Medulla oblongata (tissue), 1 donor: ENCODE measurements at regions not wholly inside any gene's neighbourhood (a gene's known extent, or its start where the extent isn't known, plus 50 kb on each side); places are given as distances from the start of the nearest gene placed in this dataset.

ENCODE experiments used
- DNase-seq: peaks from one replicate; pipeline ENCODE4 v3.0.0-alpha.2; 2015; ENCODE audit errors: extremely low spot score

DNA sequence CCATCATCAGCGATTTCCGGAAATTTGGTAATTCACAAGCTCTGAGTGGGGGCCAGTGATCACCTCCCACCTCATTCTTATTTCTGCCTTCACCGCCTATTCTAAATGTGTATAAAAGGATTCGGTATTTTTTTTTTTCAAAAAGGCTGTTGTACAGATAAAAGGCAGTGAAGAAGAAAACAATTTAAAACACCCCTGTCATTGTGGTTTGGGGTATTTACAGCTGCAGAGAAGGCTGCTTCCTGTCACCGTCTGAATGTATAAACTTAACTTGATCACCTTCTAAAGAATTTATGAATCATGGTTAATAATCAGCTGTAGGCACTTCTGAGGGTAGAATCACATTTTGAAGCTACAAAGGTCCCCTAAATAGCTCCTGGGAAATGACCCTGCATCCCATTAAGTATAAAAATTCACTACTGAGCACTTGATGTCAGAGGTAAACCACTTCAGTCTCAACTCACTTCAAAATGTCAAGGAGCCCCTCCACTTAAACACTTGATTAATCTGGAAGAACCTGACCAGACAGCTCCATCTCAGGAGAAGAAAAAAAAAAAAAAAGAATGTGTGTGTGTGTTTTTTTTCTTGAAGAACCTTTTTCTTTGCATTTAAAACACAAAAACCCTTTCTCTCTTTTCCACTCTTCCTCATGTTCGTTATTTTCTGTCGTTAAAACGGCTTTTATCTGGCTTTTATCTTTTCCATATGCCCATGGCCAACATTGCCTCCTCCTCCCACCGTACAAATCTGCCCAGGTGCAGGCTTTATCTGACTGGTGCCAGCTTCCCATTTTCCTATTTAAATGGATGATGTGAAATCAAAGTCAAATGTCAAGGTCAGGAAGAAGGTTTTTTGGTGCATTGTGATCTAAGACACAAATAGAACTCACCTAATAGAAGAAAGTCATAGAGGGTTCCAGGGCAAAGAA, 291.2 kb downstream of the IRX1 start:
- DNase-seq = no peak

DNA sequence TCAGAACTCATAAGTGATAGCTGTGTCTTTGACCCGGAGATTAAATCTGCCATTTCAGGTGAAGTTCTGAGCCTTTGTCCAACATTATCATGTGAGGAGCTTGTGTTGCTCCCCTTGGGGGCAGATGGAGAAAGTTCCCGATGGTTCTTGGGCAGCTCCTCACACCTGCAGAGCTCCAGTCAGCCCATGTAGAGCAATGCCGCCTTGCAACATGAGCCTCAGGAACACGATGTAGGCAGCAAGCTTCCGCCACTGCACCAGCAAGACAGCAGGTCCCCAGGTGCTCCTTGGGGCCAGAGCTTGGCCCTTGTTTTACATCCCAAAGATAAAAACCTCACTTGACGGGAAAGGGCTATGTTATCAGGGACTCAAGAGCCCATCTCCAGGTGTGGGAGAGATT, 292.7 kb downstream of the IRX1 start:
- DNase-seq = no peak

DNA sequence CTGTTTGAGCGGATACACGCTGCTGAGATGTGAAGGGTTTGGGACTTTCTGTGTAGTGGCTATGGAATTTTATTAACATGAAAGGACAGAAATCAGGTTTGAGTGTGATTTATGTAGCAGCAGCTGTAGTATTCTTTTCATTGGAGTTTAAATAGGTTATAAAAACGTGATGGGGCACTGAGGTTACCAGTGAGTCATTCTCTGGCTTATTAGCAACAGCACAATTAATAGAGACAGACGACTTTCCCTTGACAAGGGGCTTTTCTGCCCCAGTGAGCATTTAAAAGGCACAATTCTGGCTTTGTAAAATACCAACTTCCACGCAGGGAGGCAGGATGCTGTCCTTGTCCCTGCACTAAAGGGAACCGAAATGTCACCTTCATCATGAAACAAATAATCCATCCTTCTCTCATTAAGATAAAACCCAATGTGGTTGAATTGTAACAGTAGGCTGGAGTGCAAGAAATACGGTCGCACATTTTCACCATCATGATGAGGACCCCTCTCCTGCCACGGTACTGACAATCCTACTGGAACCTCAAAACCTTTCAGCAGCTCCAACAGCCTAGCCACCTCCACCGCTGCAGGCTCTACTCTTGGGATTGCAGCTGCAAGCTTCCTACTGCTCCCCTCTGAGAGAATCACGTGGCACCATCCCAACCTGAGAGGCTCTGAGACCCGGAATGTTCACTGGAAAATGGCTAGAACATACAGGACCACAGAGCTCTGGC, 293.9 kb downstream of the IRX1 start:
- no peak for DNase-seq

DNA sequence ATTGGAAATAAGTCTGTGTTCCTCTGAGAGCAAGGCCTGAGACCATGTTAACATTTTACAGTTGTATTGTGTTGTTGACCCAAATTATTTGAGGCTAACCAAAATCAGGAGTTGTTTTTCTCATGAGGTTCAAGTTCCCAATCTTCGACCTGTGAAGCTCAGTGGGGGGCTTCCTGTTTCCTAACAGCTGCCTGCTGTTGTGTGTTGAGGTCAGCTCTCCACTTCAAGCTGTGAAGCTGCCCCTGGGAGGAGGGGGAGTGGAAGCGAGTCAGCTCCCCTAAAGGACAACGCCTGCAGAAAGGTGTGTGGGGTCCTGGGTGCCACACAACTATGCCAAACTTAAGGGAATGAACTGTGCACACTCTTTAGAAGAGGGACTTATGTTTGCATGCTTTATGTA, 295.5 kb downstream of the IRX1 start:
- no peak for DNase-seq

DNA sequence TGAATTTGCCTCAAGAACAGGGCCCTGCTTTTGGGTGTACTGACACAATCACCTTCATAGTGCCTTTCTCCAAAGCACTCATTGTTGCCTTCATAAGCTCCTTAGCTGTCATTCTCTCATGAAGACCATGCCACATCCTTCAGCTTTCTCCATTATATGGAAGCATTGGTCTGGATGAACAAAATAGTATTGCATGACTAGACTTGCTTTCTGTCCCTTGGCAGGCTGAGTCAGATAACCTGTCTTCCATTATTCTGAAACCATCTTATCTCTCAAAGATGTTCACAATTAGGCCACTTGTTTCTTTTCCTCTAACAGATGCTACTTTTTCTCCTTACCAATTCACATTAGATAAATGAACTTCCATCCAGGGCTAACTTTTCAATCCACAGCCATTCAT, 297.9 kb downstream of the IRX1 start:
- DNase-seq = no peak

DNA sequence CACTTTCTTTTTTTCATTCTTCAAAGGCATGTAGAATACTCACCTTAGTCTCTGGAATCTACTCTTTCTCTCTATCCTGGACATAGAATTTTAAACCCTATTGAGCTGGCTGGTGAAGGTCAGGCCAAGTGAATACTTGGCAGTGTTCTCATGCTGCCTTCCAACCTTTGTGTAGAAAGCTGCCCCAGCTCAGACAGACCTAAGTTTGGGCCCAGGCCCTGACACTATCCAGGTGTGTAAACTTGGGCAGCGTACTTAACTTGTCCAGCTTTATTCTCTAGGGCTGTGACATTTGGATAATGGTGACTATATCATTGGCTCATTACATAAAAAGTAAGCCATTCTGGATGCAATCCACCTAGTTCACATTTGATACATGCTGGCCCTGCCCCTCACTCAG, 298.3 kb downstream of the IRX1 start:
- DNase-seq = no peak

DNA sequence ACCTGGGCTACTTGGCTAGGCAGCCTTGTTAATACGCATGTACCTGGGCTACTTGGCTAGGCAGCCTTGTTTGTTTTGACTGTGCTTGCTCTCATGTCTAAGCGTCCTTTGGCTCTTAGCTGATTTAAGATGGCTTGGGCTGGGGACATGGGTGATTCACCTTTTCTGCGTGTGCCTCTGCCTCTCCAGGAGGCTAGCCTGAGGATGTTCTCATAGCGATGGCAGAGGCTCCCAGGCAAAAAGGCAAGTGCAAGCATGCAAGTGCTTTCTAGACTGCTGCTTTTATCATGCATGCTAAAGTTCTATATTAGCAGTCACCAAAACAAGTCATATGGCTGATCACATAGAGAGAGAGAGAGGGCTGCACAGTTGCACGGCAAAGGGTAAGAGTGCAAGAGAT, 300.5 kb downstream of the IRX1 start:
- DNase-seq = no peak

DNA sequence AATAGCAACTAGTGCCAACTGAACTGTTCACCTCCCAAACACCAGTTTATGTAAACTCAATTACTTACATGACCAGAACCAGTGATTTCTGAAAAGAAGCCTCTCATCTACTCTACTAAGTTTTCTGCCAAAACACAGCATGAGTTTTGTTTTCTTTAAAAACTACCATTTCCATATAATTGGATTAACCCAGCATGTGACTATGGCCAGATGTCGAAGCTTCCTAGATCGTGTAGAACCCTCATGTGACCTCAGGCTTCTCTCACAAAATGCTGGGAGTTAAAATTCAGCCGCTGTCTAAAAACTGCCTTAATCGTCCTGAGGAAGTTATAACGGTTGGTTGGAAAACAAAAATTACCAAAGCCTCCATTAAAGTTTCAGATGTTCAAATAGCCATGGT, 303.5 kb downstream of the IRX1 start:
- DNase-seq = no peak

DNA sequence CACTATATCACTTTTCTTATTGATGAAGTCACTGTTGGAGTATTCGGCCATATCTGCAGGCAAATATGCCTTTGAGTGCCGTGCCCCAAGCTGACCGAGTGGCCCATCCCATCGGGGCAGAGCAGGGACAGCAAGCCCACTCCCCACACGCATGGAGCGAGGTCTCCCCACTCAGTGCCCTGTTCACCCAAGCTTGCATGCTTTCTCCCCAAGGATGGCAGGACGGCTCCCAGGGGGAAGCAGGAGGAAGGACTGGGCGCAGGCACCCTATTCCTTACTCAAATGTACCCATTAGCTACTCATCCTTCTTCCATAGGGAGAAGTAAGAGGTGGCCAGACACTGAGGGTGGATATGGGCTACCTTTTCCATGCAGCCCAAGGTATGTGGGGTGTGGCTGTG, 309.0 kb downstream of the IRX1 start:
- DNase-seq = no peak

DNA sequence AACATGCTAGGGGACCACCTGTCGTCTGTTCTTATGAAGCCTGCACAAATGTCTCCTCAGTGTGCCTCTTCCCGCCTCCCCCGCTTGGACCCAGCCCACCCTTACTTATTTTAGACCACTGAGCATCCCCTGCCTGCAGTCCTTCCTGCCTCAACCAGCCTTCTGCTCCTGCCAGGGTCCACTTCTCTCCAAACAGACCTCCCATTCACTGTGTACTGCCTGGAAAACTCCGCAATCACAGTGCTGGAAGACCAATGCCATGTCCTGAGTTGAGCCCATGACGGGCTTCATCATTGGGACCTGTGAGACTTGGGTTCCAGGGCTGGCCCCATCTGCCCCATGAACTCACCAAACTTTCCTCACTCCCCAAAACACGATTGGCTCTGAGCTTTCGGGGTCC, 309.4 kb downstream of the IRX1 start:
- no peak for DNase-seq

DNA sequence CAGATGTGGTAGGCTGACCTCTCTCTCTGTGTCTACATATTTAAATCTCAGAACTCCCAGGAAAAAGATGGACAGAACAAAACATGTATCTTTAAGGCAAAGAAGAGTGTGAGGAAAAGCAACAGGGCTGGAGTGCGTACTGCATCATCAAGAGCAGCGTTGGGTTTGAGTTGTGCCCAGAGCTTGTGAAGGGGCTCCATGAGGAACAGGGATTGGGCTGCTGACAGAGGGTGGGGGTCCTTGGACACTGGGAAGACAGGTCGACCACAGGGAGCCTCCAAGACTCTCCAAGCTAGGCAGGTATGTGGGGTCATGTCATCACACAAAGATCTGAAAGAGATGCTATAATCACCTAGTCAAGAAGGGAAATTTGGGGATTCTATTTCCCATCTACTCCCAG, 309.9 kb downstream of the IRX1 start:
- DNase-seq = no peak

DNA sequence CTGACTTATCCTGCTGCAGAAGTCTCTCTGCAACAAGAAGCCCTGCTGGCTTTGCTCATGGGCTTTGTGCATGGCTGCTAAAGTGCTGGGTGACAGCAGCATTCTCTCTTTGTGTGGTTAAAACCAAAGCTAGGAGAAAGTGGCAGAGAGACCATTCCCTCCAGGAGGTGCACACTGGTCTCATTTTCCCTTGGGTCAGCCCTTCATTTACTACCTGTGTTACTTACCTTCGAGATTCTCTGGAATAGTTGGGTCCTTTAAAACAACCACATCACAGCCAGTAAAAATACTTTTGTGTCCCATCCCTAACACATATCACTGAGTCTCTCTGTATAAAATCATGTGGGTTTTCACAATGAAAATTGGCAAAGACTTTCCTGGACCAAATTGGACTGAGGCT, 315.5 kb downstream of the IRX1 start:
- DNase-seq = no peak

DNA sequence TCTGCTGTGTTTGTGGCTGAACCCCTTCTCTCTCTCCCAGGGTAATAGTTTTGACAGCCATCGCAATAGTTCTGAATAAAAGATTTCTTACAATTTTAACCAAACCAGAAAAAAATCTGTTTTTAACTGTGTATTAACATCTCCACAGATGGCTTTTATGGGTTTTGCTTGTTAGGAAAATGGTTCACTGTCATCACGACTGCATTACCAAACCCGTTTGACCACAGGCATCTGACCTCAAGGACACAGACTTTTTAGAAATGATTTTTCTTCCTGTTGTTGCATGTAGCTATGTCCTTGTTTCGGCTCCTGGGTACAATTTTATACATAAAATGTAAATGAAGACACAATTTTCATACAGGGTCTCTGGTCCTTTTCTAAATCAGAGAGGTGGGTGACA, 316.1 kb downstream of the IRX1 start:
- DNase-seq = no peak

DNA sequence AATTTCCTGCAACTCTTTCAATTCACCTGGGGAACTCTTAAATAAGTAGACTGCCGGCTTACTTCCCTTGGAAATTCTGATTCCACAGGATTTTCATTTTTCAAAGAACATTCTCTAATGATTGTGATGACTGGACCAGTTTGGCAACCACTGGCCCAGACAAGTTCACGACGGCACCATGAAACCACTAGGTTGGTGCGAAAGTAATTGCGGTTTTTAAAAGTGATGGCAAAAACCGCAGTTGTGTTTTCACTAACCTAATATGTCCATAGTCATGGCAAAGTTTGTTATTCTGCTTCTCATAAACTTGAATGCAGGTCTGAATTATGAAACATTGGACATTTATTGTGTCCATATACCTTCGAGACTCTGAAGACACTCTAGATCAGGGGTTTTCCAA, 317.2 kb downstream of the IRX1 start:
- no peak for DNase-seq

DNA sequence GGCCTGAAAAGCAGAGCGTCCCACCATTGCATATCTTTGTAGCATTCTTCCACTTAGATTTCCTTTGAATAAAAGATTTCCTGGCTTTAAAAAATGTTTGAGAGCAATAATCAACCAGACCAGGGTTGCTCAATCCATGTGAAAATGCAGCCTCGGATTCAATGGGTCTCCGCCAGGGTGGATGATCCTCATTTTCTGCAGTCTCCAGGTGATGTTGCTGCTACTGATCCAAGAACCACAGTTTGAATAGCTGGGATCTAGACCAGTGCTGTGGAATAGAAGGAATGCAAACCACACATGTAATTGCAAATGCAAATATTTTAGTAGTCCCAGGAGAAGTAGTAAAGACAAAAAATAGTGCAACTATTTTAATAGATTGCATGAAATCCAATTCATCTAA, 317.6 kb downstream of the IRX1 start:
- DNase-seq = no peak

DNA sequence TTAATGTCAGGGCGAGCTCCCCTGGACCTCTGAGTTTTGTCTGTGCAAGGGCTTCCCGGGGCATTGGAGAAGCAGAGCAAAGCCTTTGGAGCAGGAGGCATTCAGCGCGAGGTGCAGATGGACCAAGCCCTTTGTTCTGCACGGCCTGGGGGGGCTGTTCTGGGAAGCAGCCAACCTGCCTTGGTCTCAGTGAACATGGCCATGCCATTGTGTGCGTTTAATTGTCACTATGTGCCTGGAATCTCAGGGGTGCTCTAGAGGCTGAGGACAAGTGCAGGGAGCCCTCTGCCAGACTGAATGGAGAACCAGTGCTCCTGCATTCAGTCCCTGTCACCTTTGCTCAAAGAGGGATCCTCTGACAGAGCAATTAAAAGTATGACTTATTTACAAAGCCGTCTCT, 329.4 kb downstream of the IRX1 start:
- DNase-seq = no peak

DNA sequence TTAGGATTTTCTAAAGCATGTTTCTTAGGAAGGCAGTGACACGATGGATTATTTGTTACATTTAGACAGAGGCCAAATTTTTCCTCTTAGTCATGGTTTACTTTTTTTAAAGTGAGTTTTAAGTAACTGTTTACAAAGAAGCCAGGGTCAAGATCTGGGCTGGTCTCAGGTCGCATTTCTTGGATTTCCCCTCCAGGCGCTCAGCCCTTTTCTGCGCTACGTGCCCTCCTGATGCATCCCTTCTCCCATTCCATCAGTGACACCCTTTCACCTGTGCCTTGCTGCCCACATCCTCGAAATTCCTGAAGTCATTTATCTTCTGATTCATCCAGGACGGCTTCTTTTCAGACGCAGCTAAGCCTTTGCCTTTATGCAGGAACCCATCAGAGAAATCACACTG, 330.3 kb downstream of the IRX1 start:
- DNase-seq = no peak

DNA sequence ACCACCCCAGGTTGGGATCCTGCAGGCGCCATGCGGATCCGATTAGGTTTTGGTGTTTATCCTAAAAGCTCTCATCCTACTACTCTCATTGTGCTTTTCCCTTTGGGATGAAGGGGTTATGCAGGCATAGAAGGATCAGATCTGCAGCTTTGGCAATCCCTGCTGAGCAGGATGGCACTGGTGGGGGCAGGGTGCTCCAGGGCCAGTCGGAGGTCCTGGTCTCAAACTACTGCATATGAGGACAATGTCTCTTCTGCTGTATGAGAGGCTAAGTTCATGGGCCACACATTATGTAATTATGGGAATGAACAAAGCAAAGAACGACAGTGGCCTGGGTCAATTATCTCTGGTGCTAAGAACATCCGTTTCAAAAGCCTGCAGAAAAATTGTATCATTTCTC, 334.2 kb downstream of the IRX1 start:
- DNase-seq = no peak

DNA sequence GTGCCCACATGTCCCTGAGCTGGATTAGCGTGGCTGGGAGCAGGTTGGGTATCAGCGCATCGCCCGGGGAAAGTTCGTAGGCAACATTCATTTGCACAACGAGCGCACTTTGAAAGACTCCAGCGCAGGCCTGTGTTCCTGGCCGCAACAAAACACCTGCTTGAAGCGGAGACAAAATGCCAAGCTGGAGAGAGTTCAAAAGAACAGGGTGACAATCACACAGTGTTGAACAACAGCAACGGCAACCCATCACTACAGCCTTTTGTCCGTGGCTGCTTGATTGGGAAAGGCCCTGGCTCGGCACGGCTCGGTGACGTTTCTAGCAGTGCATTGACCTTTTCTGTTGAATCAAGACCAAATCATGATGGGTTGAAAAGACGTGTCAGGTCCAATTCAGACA, 336.3 kb downstream of the IRX1 start:
- DNase-seq = no peak

DNA sequence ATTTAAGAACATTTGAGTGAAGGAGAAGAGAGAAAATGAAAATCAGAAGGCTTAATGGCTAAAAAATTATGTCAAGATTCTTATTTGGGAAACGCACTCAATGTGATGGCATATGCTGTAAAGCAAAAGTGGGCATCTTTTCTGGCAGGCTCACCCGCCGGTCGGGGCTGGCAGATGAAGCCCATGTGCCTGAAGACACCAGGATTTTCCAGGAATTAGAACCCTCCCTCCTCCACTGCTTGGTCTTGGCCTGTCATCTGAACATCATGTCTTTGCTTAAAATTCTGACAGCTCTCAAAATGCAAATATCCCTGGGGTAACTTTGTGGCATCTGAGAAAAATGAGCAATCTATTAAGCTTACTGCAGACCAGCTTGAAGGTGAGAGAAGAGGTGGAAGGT, 337.9 kb downstream of the IRX1 start:
- DNase-seq = no peak

DNA sequence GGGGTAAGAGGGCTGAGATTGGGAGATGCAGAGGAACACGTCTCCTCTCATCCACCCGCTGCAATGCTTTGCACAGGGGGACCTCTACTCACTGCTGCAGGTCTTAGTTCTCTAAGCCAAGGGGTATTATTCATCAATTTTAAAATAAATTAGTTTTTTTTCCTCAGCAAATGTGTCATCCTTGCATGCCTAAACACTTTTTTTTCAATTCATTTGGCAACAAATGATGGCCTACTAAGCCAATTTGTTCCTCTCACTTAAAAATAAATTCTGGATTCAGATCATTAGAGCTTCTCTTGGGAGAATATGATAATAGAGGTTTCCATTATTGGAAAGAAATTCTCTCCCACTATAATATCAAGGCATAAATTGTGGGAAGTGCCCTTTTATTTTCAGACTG, 338.3 kb downstream of the IRX1 start:
- DNase-seq = no peak

DNA sequence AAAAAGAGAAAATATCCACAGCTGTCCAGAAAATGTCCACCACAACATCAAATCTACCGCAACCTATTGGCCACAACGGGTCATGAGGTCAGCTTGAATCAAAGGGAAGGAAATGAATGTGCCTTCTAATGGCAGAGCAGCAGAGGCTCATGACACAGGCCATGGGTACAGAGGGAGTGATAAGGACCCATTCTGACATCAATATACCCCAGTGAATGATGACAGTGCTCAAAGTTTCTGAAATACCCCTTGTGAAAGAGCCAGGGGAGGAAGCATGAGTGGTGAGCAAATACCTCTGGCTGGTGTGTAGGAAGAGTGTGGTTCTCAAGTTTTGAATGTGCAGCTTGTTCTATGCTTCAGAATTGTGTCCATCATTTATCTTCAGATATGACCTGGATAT, 348.2 kb downstream of the IRX1 start:
- no peak for DNase-seq

DNA sequence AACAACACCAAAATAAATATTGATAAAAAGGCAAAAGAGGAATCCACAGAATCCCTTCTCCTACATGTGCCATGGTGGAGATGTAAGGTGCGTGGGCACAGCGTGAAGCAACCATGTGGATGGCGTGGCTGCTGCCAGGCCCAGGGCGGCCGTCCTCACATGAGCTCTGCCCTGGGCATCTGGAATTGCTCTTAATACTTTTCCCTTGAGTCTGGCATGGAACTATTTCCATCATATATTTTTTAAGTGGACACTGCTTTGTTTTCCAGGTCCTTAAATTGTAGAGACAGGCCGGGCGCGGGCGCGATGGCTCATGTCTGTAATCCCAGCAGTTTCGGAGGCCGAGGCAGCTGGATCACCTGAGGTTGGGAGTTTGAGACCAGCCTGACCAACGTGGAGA, 349.3 kb downstream of the IRX1 start:
- DNase-seq = no peak
